ENCODE measurements at regions not wholly inside any gene's neighbourhood (a gene's known extent, or its start where the extent isn't known, plus 50 kb on each side); places are given as distances from the start of the nearest gene placed in this dataset.

DNA sequence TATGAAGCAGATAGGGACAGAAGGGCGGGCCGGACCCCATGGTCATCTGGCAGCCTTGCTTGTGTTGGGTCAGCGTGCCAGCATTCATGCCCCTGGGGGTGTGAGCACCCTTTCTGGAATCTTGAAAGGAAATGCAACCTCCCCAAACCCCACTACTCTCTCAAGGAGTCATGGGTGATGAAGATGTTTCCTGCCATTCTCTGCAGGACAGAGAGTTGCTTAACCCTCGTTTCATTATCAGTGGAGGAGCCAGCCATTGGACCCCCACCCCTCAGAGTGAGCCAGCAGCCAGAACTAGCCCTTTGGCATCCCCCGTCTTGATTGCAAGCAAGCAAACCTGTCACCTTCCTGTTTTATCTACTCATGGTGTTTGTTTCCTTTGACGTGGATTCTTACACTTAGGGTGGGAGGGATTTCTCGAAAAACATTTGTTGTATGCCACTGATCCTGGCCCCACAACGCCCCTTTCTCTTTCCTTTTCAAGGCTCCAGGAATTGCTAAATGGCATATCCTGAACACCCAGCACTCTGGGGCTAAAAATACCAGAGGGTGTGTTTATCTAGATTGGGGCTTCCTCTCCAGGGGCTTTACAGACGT, 258.3 kb downstream of the ETS1 start:
- Histone ChIP-seq H3K4me3 (no peak overlapping the region), H3K36me3 (no peaks in the 10 kb centered on the region), H3K9me3 (no peaks in the 10 kb centered on the region), H3K27ac (peak overlapping the region in 1 of 2 donors; percentile 4), H3K4me1 (ENCODE audit: control insufficient read depth in 1 of 2, low read depth in 2 of 2) (peaks cover 0 to 5% of the 10 kb centered on the region in 2 donors), H3K27me3 (replicated peaks; ENCODE audit: insufficient read depth) (no peaks in the 10 kb centered on the region)
- TF ChIP-seq, protein P1, sequence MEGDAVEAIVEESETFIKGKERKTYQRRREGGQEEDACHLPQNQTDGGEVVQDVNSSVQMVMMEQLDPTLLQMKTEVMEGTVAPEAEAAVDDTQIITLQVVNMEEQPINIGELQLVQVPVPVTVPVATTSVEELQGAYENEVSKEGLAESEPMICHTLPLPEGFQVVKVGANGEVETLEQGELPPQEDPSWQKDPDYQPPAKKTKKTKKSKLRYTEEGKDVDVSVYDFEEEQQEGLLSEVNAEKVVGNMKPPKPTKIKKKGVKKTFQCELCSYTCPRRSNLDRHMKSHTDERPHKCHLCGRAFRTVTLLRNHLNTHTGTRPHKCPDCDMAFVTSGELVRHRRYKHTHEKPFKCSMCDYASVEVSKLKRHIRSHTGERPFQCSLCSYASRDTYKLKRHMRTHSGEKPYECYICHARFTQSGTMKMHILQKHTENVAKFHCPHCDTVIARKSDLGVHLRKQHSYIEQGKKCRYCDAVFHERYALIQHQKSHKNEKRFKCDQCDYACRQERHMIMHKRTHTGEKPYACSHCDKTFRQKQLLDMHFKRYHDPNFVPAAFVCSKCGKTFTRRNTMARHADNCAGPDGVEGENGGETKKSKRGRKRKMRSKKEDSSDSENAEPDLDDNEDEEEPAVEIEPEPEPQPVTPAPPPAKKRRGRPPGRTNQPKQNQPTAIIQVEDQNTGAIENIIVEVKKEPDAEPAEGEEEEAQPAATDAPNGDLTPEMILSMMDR (IDR thresholded peaks at IDR 0.05) = no peak
- no peak for DNase-seq (ENCODE audit: low spot score)
- no peak for ATAC-seq (ENCODE audit: insufficient number of reproducible peaks, low FRiP score, low read depth)

DNA sequence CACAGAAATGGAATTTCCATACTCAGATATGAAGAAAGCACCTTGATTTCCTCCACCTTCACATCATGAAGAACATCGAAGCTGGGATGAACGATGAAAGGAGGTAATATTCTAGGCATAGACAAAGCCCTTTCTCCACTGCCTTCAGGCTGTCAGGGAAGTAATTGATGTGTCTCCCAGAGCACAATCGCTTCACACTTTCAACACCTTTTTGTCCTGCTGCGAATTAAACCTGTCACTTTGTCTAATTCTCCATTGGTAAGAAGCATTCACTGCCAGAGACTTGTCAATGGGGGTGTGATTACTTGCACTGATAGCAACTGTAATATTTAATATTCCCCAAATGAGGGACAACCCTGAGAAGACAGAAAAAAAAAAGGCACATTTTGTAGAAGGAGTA, 260.1 kb downstream of the ETS1 start:
- DNase-seq (ENCODE audit: low spot score) (no peak), ATAC-seq (ENCODE audit: insufficient number of reproducible peaks, low FRiP score, low read depth) (no peak)
- H3K4me1 ChIP-seq (ENCODE audit: control insufficient read depth in 1 of 2, low read depth in 2 of 2) = peaks cover 0 to 5% of the 10 kb centered on the region in 2 donors
- H3K27ac ChIP-seq = no peak overlapping the region
- TF ChIP-seq, protein P1 (IDR thresholded peaks at IDR 0.05) = no peak
- H3K9me3 ChIP-seq = no peaks in the 10 kb centered on the region
- H3K4me3 ChIP-seq = no peak overlapping the region
- no peaks in the 10 kb centered on the region for H3K36me3 ChIP-seq
- H3K27me3 ChIP-seq (replicated peaks; ENCODE audit: insufficient read depth) = no peaks in the 10 kb centered on the region

DNA sequence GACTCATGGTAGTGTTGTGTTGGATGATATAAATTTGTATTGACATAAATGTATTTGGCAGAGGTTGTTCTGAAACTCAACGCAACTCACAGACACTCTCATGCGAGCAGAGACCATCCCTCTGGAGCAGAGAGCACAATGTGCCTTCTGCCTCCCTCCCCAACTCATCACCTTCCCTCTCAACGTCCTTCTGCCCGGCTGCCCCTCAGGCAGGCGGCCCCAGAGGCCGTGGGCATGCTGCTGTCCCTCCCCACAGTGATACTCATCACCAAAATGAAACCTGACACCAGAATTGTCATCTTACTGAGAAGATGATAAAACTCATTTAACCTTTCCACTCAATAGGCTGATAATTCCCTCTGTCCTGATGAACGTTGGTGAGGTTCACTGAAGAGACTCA, 260.6 kb downstream of the ETS1 start:
- ATAC-seq (ENCODE audit: insufficient number of reproducible peaks, low FRiP score, low read depth) = no peak
- H3K9me3 ChIP-seq = no peaks in the 10 kb centered on the region
- H3K27ac ChIP-seq = no peak overlapping the region
- H3K4me1 ChIP-seq (ENCODE audit: control insufficient read depth in 1 of 2, low read depth in 2 of 2) = peaks cover 0 to 5% of the 10 kb centered on the region in 2 donors
- no peak overlapping the region for H3K4me3 ChIP-seq
- H3K27me3 ChIP-seq (replicated peaks; ENCODE audit: insufficient read depth) = no peaks in the 10 kb centered on the region
- no peaks in the 10 kb centered on the region for H3K36me3 ChIP-seq
- TF ChIP-seq, protein P1 (IDR thresholded peaks at IDR 0.05) = no peak
- DNase-seq (ENCODE audit: low spot score) = no peak

DNA sequence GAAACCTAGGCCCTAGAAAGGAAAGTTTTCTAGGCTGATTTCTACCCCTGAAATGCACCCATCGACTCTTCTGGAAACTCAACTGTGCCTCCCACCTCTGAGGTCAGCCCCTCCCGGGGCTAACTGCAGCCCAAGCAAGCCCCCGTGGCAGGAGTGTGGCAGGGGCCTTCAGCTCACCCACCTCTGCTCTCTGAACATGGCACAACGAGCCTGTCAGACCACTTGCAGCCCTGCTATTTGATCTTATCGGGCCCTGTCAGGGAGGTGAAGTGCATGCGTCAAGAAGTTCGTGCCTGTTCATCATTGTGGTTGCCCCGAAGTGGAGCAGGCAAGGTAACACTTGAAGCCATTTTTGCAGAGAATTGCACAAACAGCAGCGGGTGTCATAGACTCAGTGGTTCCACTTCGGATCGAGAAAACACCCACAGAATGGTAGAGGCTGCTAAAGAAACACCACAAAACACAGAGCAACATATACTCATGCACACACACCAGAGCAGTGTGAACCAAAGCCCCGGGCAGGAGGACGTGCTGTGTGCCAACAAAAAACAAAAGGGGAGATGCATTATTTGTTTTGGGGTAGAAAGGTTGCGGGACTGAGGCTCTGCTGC, 262.7 kb downstream of the ETS1 start:
- no peaks in the 10 kb centered on the region for H3K9me3 ChIP-seq
- H3K36me3 ChIP-seq = no peaks in the 10 kb centered on the region
- no peak for DNase-seq (ENCODE audit: low spot score)
- TF ChIP-seq, protein P1 (IDR thresholded peaks at IDR 0.05) = no peak
- no peak overlapping the region for H3K27ac ChIP-seq
- ATAC-seq (ENCODE audit: insufficient number of reproducible peaks, low FRiP score, low read depth) = no peak
- H3K27me3 ChIP-seq (replicated peaks; ENCODE audit: insufficient read depth) = no peaks in the 10 kb centered on the region
- peaks cover 0 to 5% of the 10 kb centered on the region in 2 donors for H3K4me1 ChIP-seq (ENCODE audit: control insufficient read depth in 1 of 2, low read depth in 2 of 2)
- H3K4me3 ChIP-seq = no peak overlapping the region

DNA sequence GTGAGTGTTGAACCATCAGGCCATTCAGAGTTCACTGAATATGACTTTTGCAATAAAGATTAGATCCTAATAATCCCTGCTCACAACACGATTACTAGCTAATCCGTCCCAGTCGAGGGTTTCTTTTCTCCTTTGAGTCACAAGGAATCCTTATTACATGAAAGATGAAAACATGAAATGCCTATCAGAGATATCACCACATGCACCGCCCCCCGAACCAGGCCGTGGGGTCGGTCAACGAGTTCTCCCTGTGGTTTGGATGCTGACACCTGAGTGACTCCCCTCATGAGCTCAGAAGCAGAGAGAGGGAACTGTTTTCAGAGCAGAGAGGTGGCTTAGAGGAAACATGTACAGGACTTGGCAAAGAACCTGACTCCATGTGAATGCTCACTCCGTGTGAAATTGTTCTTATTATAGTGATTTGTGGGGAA, 263.3 kb downstream of the ETS1 start:
- H3K27ac ChIP-seq = no peak overlapping the region

More for the DNA sequence above, 263.3 kb downstream of the ETS1 start:
- H3K27me3 ChIP-seq (replicated peaks; ENCODE audit: insufficient read depth) = no peaks in the 10 kb centered on the region
- H3K36me3 ChIP-seq = no peaks in the 10 kb centered on the region
- no peak overlapping the region for H3K4me3 ChIP-seq
- no peak for ATAC-seq (ENCODE audit: insufficient number of reproducible peaks, low FRiP score, low read depth)
- H3K4me1 ChIP-seq (ENCODE audit: control insufficient read depth in 1 of 2, low read depth in 2 of 2) = peaks cover 0 to 2% of the 10 kb centered on the region in 2 donors
- H3K9me3 ChIP-seq = no peaks in the 10 kb centered on the region
- no peak for DNase-seq (ENCODE audit: low spot score)
- TF ChIP-seq, protein P1 (IDR thresholded peaks at IDR 0.05) = no peak
